ENCODE measurements at regions not wholly inside any gene's neighbourhood (a gene's known extent, or its start where the extent isn't known, plus 50 kb on each side); places are given as distances from the start of the nearest gene placed in this dataset.
"Not testable (repeated sequence)": the region's sequence is repeated elsewhere in the genome, so short reads cannot be mapped to it uniquely, and the experiment has no call there.

- not testable (repeated sequence) for FAIRE-seq; DNase-seq (ENCODE audit: low spot score)
Measured at GRCh38 chr6:26795474-26796307, 136.1 kb upstream of the ZNF322 start.

GRCh38 chr6:26799903-26800633, 140.5 kb upstream of the ZNF322 start:
- not testable (repeated sequence) for DNase-seq (ENCODE audit: low spot score); FAIRE-seq

GRCh38 chr6:26803762-26804161, 144.2 kb upstream of the ZNF322 start:
- not testable (repeated sequence) for DNase-seq (ENCODE audit: low spot score); FAIRE-seq

- not testable (repeated sequence) for DNase-seq (ENCODE audit: low spot score); FAIRE-seq
Measured at GRCh38 chr6:26811486-26812116, 152.1 kb upstream of the ZNF322 start.

- not testable (repeated sequence) for DNase-seq (ENCODE audit: low spot score)
Measured at GRCh38 chr6:26818640-26819225, 159.2 kb upstream of the ZNF322 start.

GRCh38 chr6:26827965-26828364, 168.4 kb upstream of the ZNF322 start:
- not testable (repeated sequence) for DNase-seq (ENCODE audit: low spot score); FAIRE-seq

More at GRCh38 chr6:26818640-26819225, 159.2 kb upstream of the ZNF322 start:
- not testable (repeated sequence) for FAIRE-seq

- not testable (repeated sequence) for FAIRE-seq; DNase-seq (ENCODE audit: low spot score)
Measured at GRCh38 chr6:26829480-26829879, 169.9 kb upstream of the ZNF322 start.

- not testable (repeated sequence) for DNase-seq (ENCODE audit: low spot score); FAIRE-seq
Measured at GRCh38 chr6:26830992-26831391, 171.4 kb upstream of the ZNF322 start.

- FAIRE-seq; DNase-seq (ENCODE audit: low spot score): not testable (repeated sequence)
Measured at GRCh38 chr6:26835707-26836106, 176.2 kb upstream of the ZNF322 start.

- not testable (repeated sequence) for FAIRE-seq
Measured at GRCh38 chr6:26836657-26837056, 177.1 kb upstream of the ZNF322 start.

GRCh38 chr6:26844823-26845222, 185.3 kb upstream of the ZNF322 start:
- not testable (repeated sequence) for DNase-seq (ENCODE audit: low spot score); FAIRE-seq

More at GRCh38 chr6:26836657-26837056, 177.1 kb upstream of the ZNF322 start:
- DNase-seq (ENCODE audit: low spot score) = not testable (repeated sequence)

- DNase-seq (ENCODE audit: low spot score); FAIRE-seq: not testable (repeated sequence)
Measured at GRCh38 chr6:26857289-26857688, 197.7 kb upstream of the ZNF322 start.

GRCh38 chr6:26859067-26859770, 199.7 kb upstream of the ZNF322 start:
- not testable (repeated sequence) for DNase-seq (ENCODE audit: low spot score); FAIRE-seq

- FAIRE-seq = not testable (repeated sequence)
Measured at GRCh38 chr6:26859771-26860163, 200.2 kb upstream of the ZNF322 start.

GRCh38 chr6:26861913-26862312, 202.4 kb upstream of the ZNF322 start:
- DNase-seq (ENCODE audit: low spot score); FAIRE-seq: not testable (repeated sequence)

More at GRCh38 chr6:26859771-26860163, 200.2 kb upstream of the ZNF322 start:
- not testable (repeated sequence) for DNase-seq (ENCODE audit: low spot score)

- not testable (repeated sequence) for DNase-seq (ENCODE audit: low spot score); FAIRE-seq
Measured at GRCh38 chr6:26863641-26864040, 204.1 kb upstream of the ZNF322 start.

GRCh38 chr6:26898785-26899184, 239.2 kb upstream of the ZNF322 start:
- not testable (repeated sequence) for DNase-seq (ENCODE audit: low spot score)

GRCh38 chr6:26924206-26924605, 264.7 kb upstream of the ZNF322 start:
- FAIRE-seq = not testable (repeated sequence)

More at GRCh38 chr6:26898785-26899184, 239.2 kb upstream of the ZNF322 start:
- not testable (repeated sequence) for FAIRE-seq

GRCh38 chr6:26928190-26928589, 268.6 kb upstream of the ZNF322 start:
- DNase-seq (ENCODE audit: low spot score); FAIRE-seq: not testable (repeated sequence)

More at GRCh38 chr6:26924206-26924605, 264.7 kb upstream of the ZNF322 start:
- not testable (repeated sequence) for DNase-seq (ENCODE audit: low spot score)

GRCh38 chr6:26937258-26937657, 277.7 kb upstream of the ZNF322 start:
- FAIRE-seq; DNase-seq (ENCODE audit: low spot score): not testable (repeated sequence)
